OCI-LY1 (cell line): ENCODE measurements at regions not wholly inside any gene's neighbourhood (a gene's known extent, or its start where the extent isn't known, plus 50 kb on each side); places are given as distances from the start of the nearest gene placed in this dataset.

Experiments
- H2AFZ ChIP-seq: fragments of 200-600 bp; sonication (generic), shearing (Covaris generic); 2 replicates; pipeline ENCODE4 v1.6.0; 2014; ENCODE audit warnings: antibody characterized with exemption, mild to moderate bottlenecking, low read length
- H3F3A ChIP-seq: fragments of 200-600 bp; sonication (generic), shearing (Covaris generic); 2 replicates; pipeline ENCODE4 v1.6.0; 2014; ENCODE audit warnings: mild to moderate bottlenecking, antibody characterized with exemption, low read length, moderate library complexity; ENCODE audit not compliant: insufficient read depth
- H3K27ac ChIP-seq: fragments of 200-600 bp; sonication (generic); 2 replicates; pipeline ENCODE4 v1.5.1; 2014; ENCODE audit warnings: low read length, mixed run types, mild to moderate bottlenecking, low read depth; ENCODE audit not compliant: poor library complexity, severe bottlenecking
- H3K27me3 ChIP-seq: fragments of 200-600 bp; sonication (generic); 2 replicates; pipeline ENCODE4 v1.6.0; 2014; ENCODE audit warnings: antibody characterized with exemption, mild to moderate bottlenecking, low read length, moderate library complexity; ENCODE audit not compliant: insufficient read depth
- H3K36me3 ChIP-seq: fragments of 200-600 bp; sonication (generic); 2 replicates; pipeline ENCODE4 v1.6.1; 2014; ENCODE audit warnings: mild to moderate bottlenecking, antibody characterized with exemption, low read length, moderate library complexity, mixed read lengths; ENCODE audit not compliant: insufficient read depth
- H3K4me1 ChIP-seq: fragments of 200-600 bp; sonication (generic); 2 replicates; pipeline ENCODE4 v1.5.1; 2014; ENCODE audit warnings: mild to moderate bottlenecking, low read length, moderate library complexity; ENCODE audit not compliant: insufficient read depth, severe bottlenecking
- H3K4me2 ChIP-seq: fragments of 200-600 bp; sonication (generic), shearing (Covaris generic); 2 replicates; pipeline ENCODE4 v1.6.1; 2014; ENCODE audit warnings: low read length
- H3K4me3 ChIP-seq: fragments of 200-600 bp; sonication (generic); 2 replicates; pipeline ENCODE4 v1.5.1; 2014; ENCODE audit warnings: low read length, low read depth, mild to moderate bottlenecking, mixed read lengths; ENCODE audit not compliant: poor library complexity, severe bottlenecking
- H3K79me2 ChIP-seq: fragments of 200-600 bp; shearing (Covaris generic); 2 replicates; pipeline ENCODE4 v1.6.1; 2016; ENCODE audit warnings: mixed run types, low read length, mixed read lengths; ENCODE audit not compliant: insufficient read depth
- H3K9ac ChIP-seq: fragments of 200-600 bp; sonication (generic), shearing (Covaris generic); 2 replicates; pipeline ENCODE4 v1.6.1; 2014; ENCODE audit warnings: mild to moderate bottlenecking, low read length, mixed read lengths
- H3K9me2 ChIP-seq: fragments of 200-600 bp; sonication (generic), shearing (Covaris generic); 2 replicates; pipeline ENCODE4 v1.6.1; 2014; ENCODE audit warnings: low read depth, mild to moderate bottlenecking, low read length, mixed read lengths
- H3K9me3 ChIP-seq: fragments of 200-600 bp; shearing (Covaris generic); 2 replicates; pipeline ENCODE4 v1.6.1; 2014; ENCODE audit warnings: low read length, mixed read lengths
- H4K20me1 ChIP-seq: fragments of 200-600 bp; sonication (generic), shearing (Covaris generic); 2 replicates; pipeline ENCODE4 v1.6.0; 2016; ENCODE audit warnings: mild to moderate bottlenecking, low read length; ENCODE audit not compliant: insufficient read depth
- CTCF ChIP-seq: fragments of 200-600 bp; sonication (generic), shearing (Covaris generic); IDR thresholded peaks from 2 replicates; pipeline ENCODE4 v1.5.1; 2017; ENCODE audit warnings: mild to moderate bottlenecking, antibody characterized with exemption, low read length, moderate library complexity, mixed read lengths
- EZH2 ChIP-seq: fragments of 200-600 bp; sonication (generic), shearing (Covaris generic); IDR thresholded peaks from 2 replicates; pipeline ENCODE4 v1.8.0; 2017; ENCODE audit warnings: borderline replicate concordance, mixed run types, mild to moderate bottlenecking, antibody characterized with exemption, low read length, moderate library complexity, mixed read lengths

GRCh38 chr3:89859757-89860156 is 752.3 kb downstream of the EPHA3 start:
- H3K4me3 ChIP-seq: no peak overlapping the region
- TF ChIP-seq CTCF (no peak), EZH2 (no peak)
- H3F3A ChIP-seq: no peaks in the 10 kb centered on the region
- H3K4me1 ChIP-seq: no peaks in the 10 kb centered on the region
- no peaks in the 10 kb centered on the region for H4K20me1 ChIP-seq
- no peaks in the 10 kb centered on the region for H3K9me3 ChIP-seq
- H3K4me2 ChIP-seq: no peak overlapping the region
- H3K27ac ChIP-seq: no peak overlapping the region
- no peaks in the 10 kb centered on the region for H3K79me2 ChIP-seq
- H3K9ac ChIP-seq: no peak overlapping the region
- no peaks in the 10 kb centered on the region for H3K9me2 ChIP-seq
- no peaks in the 10 kb centered on the region for H3K27me3 ChIP-seq
- no peaks in the 10 kb centered on the region for H3K36me3 ChIP-seq
- no peak overlapping the region for H2AFZ ChIP-seq

- H3K4me1 ChIP-seq: no peaks in the 10 kb centered on the region
- no peak for TF ChIP-seq EZH2
- no peak for TF ChIP-seq CTCF
- H3F3A ChIP-seq: no peaks in the 10 kb centered on the region
- no peaks in the 10 kb centered on the region for H4K20me1 ChIP-seq
- no peak overlapping the region for H3K27ac ChIP-seq
- no peaks in the 10 kb centered on the region for H3K9me3 ChIP-seq
- no peaks in the 10 kb centered on the region for H3K79me2 ChIP-seq
- H3K27me3 ChIP-seq: no peaks in the 10 kb centered on the region
- H3K9me2 ChIP-seq: no peaks in the 10 kb centered on the region
- no peak overlapping the region for H3K9ac ChIP-seq
- H3K36me3 ChIP-seq: no peaks in the 10 kb centered on the region
- H3K4me3 ChIP-seq: no peak overlapping the region
- H2AFZ ChIP-seq: no peak overlapping the region
- H3K4me2 ChIP-seq: no peak overlapping the region
Measured at GRCh38 chr3:89867286-89867685, 759.9 kb downstream of the EPHA3 start.

- H3K79me2 ChIP-seq: no peaks in the 10 kb centered on the region
- no peaks in the 10 kb centered on the region for H3F3A ChIP-seq
- no peak overlapping the region for H3K4me3 ChIP-seq
- H3K9me2 ChIP-seq: no peaks in the 10 kb centered on the region
- no peaks in the 10 kb centered on the region for H3K27me3 ChIP-seq
- H3K4me1 ChIP-seq: no peaks in the 10 kb centered on the region
- no peaks in the 10 kb centered on the region for H3K36me3 ChIP-seq
- H2AFZ ChIP-seq: no peak overlapping the region
- no peak overlapping the region for H3K27ac ChIP-seq
- TF ChIP-seq CTCF (no peak), EZH2 (no peak)
- no peaks in the 10 kb centered on the region for H3K9me3 ChIP-seq
- no peaks in the 10 kb centered on the region for H4K20me1 ChIP-seq
- no peak overlapping the region for H3K4me2 ChIP-seq
- H3K9ac ChIP-seq: no peak overlapping the region
Measured at GRCh38 chr3:89876116-89876515, 768.7 kb downstream of the EPHA3 start.
